Mesenchymal stem cell (in vitro differentiated cells and primary cell): ENCODE measurements at regions not wholly inside any gene's neighbourhood (a gene's known extent, or its start where the extent isn't known, plus 50 kb on each side); places are given as distances from the start of the nearest gene placed in this dataset.

Experiments used
- DNase-seq: peaks from one replicate; pipeline ENCODE4 v3.0.0-alpha.2; 2013
- H2AFZ ChIP-seq: one replicate; pipeline ENCODE4 v1.6.1; 2013; ENCODE audit warnings: low read depth, mild to moderate bottlenecking, control low read depth, inconsistent platforms, low read length, moderate library complexity
- H2AK5ac ChIP-seq: 2 replicates; pipeline ENCODE4 v1.6.1; 2013; ENCODE audit warnings: low read length, moderate library complexity, mild to moderate bottlenecking, inconsistent platforms; ENCODE audit not compliant: severe bottlenecking
- H2BK120ac ChIP-seq: one replicate; pipeline ENCODE4 v1.6.1; 2013; ENCODE audit warnings: low read depth, mild to moderate bottlenecking, inconsistent platforms, low read length, moderate library complexity
- H2BK12ac ChIP-seq, 2 experiments: one replicate each; pipeline ENCODE4 v1.6.1; 2013; ENCODE audit warnings: inconsistent platforms in 2 of 2, low read length in 2 of 2, mild to moderate bottlenecking in 2 of 2, moderate library complexity in 2 of 2, control low read depth in 1 of 2
- H2BK15ac ChIP-seq: one replicate; pipeline ENCODE4 v1.6.1; 2013; ENCODE audit warnings: mild to moderate bottlenecking, low read depth, inconsistent platforms; ENCODE audit not compliant: poor library complexity, severe bottlenecking
- H2BK5ac ChIP-seq: 2 replicates; pipeline ENCODE4 v1.6.1; 2013; ENCODE audit warnings: low read depth, mild to moderate bottlenecking, low read length, control low read depth, inconsistent platforms; ENCODE audit not compliant: poor library complexity, severe bottlenecking
- H3K14ac ChIP-seq, 2 experiments: one replicate each; pipeline ENCODE4 v1.6.1; 2013; ENCODE audit warnings: inconsistent platforms in 2 of 2, low read length in 2 of 2, control low read depth in 1 of 2, mild to moderate bottlenecking in 1 of 2, moderate library complexity in 1 of 2
- H3K18ac ChIP-seq, 2 experiments: one replicate each; pipeline ENCODE4 v1.6.1; 2013; ENCODE audit warnings: inconsistent platforms in 2 of 2, low read length in 2 of 2, control low read depth in 1 of 2, low read depth in 1 of 2, mild to moderate bottlenecking in 1 of 2
- H3K23ac ChIP-seq, 2 experiments: one replicate each; pipeline ENCODE4 v1.6.1; 2013; ENCODE audit warnings: inconsistent platforms in 2 of 2, low read length in 2 of 2, mild to moderate bottlenecking in 2 of 2, moderate library complexity in 2 of 2, control low read depth in 1 of 2
- H3K27ac ChIP-seq: 2 replicates; pipeline ENCODE4 v1.5.1; 2013; ENCODE audit warnings: mild to moderate bottlenecking, moderate library complexity, low read length, control low read depth, inconsistent platforms; ENCODE audit not compliant: poor library complexity, severe bottlenecking
- H3K27me3 ChIP-seq, 2 experiments: 2 replicates each; pipeline versions ENCODE4 v1.6.1 to v1.7.0; 2013; ENCODE audit warnings: low read length in 2 of 2, mild to moderate bottlenecking in 2 of 2, moderate library complexity in 2 of 2, control low read depth in 1 of 2, inconsistent platforms in 1 of 2; ENCODE audit not compliant: control insufficient read depth in 1 of 2, insufficient read depth in 1 of 2
- H3K36me3 ChIP-seq, 2 experiments: 2 replicates each; pipeline versions ENCODE4 v1.6.1 to v1.7.0; 2013; ENCODE audit warnings: low read length in 2 of 2, control low read depth in 1 of 2, inconsistent platforms in 1 of 2, low read depth in 1 of 2, mild to moderate bottlenecking in 1 of 2; ENCODE audit not compliant: insufficient read depth in 2 of 2, control insufficient read depth in 1 of 2
- H3K4ac ChIP-seq, 2 experiments: one replicate each; pipeline ENCODE4 v1.6.1; 2013; ENCODE audit warnings: inconsistent platforms in 2 of 2, low read length in 2 of 2, mild to moderate bottlenecking in 2 of 2, moderate library complexity in 2 of 2, control low read depth in 1 of 2, low read depth in 1 of 2
- H3K4me1 ChIP-seq: 2 replicates; pipeline ENCODE4 v1.6.1; 2013; ENCODE audit warnings: low read depth, low read length, control low read depth; ENCODE audit not compliant: control insufficient read depth, insufficient read depth
- H3K4me2 ChIP-seq: 2 replicates; pipeline ENCODE4 v1.6.1; 2013; ENCODE audit warnings: low read length, mild to moderate bottlenecking, inconsistent platforms; ENCODE audit not compliant: poor library complexity, severe bottlenecking
- H3K4me3 ChIP-seq, 2 experiments: 2 replicates each; pipeline versions ENCODE4 v1.5.1 to v1.7.0; 2013; ENCODE audit warnings: low read length in 2 of 2, mild to moderate bottlenecking in 2 of 2, control low read depth in 1 of 2, low read depth in 1 of 2; ENCODE audit not compliant: insufficient read depth in 1 of 2
- H3K79me1 ChIP-seq: replicated peaks from 2 replicates; pipeline ENCODE4 v1.6.1; 2013; ENCODE audit warnings: mild to moderate bottlenecking, control low read depth, low read length, inconsistent platforms; ENCODE audit not compliant: poor library complexity, severe bottlenecking
- H3K9ac ChIP-seq: 2 replicates; pipeline ENCODE4 v1.7.0; 2013; ENCODE audit warnings: mild to moderate bottlenecking, low read length, moderate library complexity
- H3K9me3 ChIP-seq: 2 replicates; pipeline ENCODE4 v1.7.0; 2013; ENCODE audit warnings: mild to moderate bottlenecking, low read length; ENCODE audit not compliant: control insufficient read depth
- H4K8ac ChIP-seq: one replicate; pipeline ENCODE4 v1.6.1; 2013; ENCODE audit warnings: inconsistent platforms, mild to moderate bottlenecking, low read length, moderate library complexity
- H4K91ac ChIP-seq: one replicate; pipeline ENCODE4 v1.6.1; 2013; ENCODE audit warnings: mild to moderate bottlenecking, low read length, inconsistent platforms
- WGBS: methylation state at CpG from one replicate; pipeline ENCODE4 v1.1.7; 2013; ENCODE audit warnings: mixed read lengths; 5-methylcytosine and 5-hydroxymethylcytosine counted together

- no peak overlapping the region for H3K4me3 ChIP-seq
- H2BK5ac ChIP-seq: no peak overlapping the region
- no peak overlapping the region for H3K27ac ChIP-seq
- H4K91ac ChIP-seq: no peak overlapping the region
- no peaks in the 10 kb centered on the region for H3K79me1 ChIP-seq
- H2AFZ ChIP-seq: no peak overlapping the region
- 98% methylated on average over 3 of the region's 3 CpGs for WGBS
- no peak overlapping the region for H3K23ac ChIP-seq
- DNase-seq: no peak
- H3K14ac ChIP-seq: no peak overlapping the region
- no peaks in the 10 kb centered on the region for H3K36me3 ChIP-seq
- H2BK120ac ChIP-seq: no peak overlapping the region
- H3K18ac ChIP-seq: no peak overlapping the region
- H2BK15ac ChIP-seq: no peak overlapping the region
- H3K4me2 ChIP-seq: no peak overlapping the region
- no peak overlapping the region for H3K4ac ChIP-seq
- H2BK12ac ChIP-seq: no peak overlapping the region
- no peak overlapping the region for H3K9ac ChIP-seq
- H3K9me3 ChIP-seq: no peaks in the 10 kb centered on the region
- no peaks in the 10 kb centered on the region for H3K4me1 ChIP-seq
- H4K8ac ChIP-seq: no peak overlapping the region
- H2AK5ac ChIP-seq: no peak overlapping the region
- H3K27me3 ChIP-seq: peaks cover 0 to 30% of the 10 kb centered on the region in 2 experiments
Observed at GRCh38 chr11:19409307-19409706, 168.6 kb upstream of the E2F8 start.

GRCh38 chr11:19407677-19408270 lies 167.0 kb upstream of the E2F8 start:
- DNase-seq: no peak
- Histone ChIP-seq H2AK5ac (no peak overlapping the region), H3K27ac (no peak overlapping the region), H3K27me3 (peaks cover 0 to 30% of the 10 kb centered on the region in 2 experiments), H3K9ac (no peak overlapping the region), H2BK5ac (no peak overlapping the region), H3K4ac (no peak overlapping the region), H3K4me1 (no peaks in the 10 kb centered on the region), H2BK12ac (no peak overlapping the region), H3K23ac (no peak overlapping the region), H4K91ac (no peak overlapping the region), H4K8ac (no peak overlapping the region), H3K4me2 (no peak overlapping the region), H2BK120ac (no peak overlapping the region), H3K36me3 (no peaks in the 10 kb centered on the region), H3K18ac (no peak overlapping the region), H3K79me1 (no peaks in the 10 kb centered on the region), H3K4me3 (no peak overlapping the region), H3K9me3 (no peaks in the 10 kb centered on the region), H2AFZ (no peak overlapping the region), H2BK15ac (no peak overlapping the region), H3K14ac (no peak overlapping the region)
- 97% methylated on average over 17 of the region's 17 CpGs for WGBS

- Histone ChIP-seq H3K27ac (no peak overlapping the region), H3K23ac (no peak overlapping the region), H3K4me2 (no peak overlapping the region), H2BK5ac (no peak overlapping the region), H3K79me1 (no peaks in the 10 kb centered on the region), H2BK15ac (no peak overlapping the region), H3K4me1 (no peaks in the 10 kb centered on the region), H3K14ac (no peak overlapping the region), H3K4me3 (no peak overlapping the region), H3K9ac (no peak overlapping the region), H3K27me3 (peaks cover 0 to 23% of the 10 kb centered on the region in 2 experiments), H3K9me3 (no peaks in the 10 kb centered on the region), H2BK120ac (no peak overlapping the region), H2AK5ac (no peak overlapping the region), H3K4ac (no peak overlapping the region), H3K36me3 (no peaks in the 10 kb centered on the region), H2AFZ (no peak overlapping the region), H2BK12ac (no peak overlapping the region), H3K18ac (no peak overlapping the region), H4K8ac (no peak overlapping the region), H4K91ac (no peak overlapping the region)
- 85% methylated on average over 4 of the region's 4 CpGs for WGBS
- DNase-seq: no peak
Observed at GRCh38 chr11:19405966-19406365, 165.2 kb upstream of the E2F8 start.

GRCh38 chr11:19404787-19405186 lies 164.0 kb upstream of the E2F8 start:
- Histone ChIP-seq H4K8ac (no peak overlapping the region), H2BK120ac (no peak overlapping the region), H3K23ac (no peak overlapping the region), H2BK5ac (no peak overlapping the region), H3K79me1 (no peaks in the 10 kb centered on the region), H3K27me3 (peaks cover 0 to 13% of the 10 kb centered on the region in 2 experiments), H3K9me3 (no peaks in the 10 kb centered on the region), H2BK12ac (no peak overlapping the region), H3K27ac (no peak overlapping the region), H2AK5ac (no peak overlapping the region), H2BK15ac (no peak overlapping the region), H2AFZ (no peak overlapping the region), H3K18ac (no peak overlapping the region), H3K4me2 (no peak overlapping the region), H3K9ac (no peak overlapping the region), H3K14ac (no peak overlapping the region), H3K4me3 (no peak overlapping the region), H3K4ac (no peak overlapping the region), H4K91ac (no peak overlapping the region), H3K36me3 (no peaks in the 10 kb centered on the region), H3K4me1 (no peaks in the 10 kb centered on the region)
- no peak for DNase-seq
- 77% methylated on average over 5 of the region's 6 CpGs for WGBS
